MM.1S (cell line): ENCODE measurements at regions not wholly inside any gene's neighbourhood (a gene's known extent, or its start where the extent isn't known, plus 50 kb on each side); places are given as distances from the start of the nearest gene placed in this dataset.

Experiments used
- EZH2 ChIP-seq: fragments of 300-600 bp; sonication (generic); optimal IDR thresholded peaks from 2 replicates; pipeline ENCODE3; 2017; ENCODE audit warnings: low read depth, mild to moderate bottlenecking, antibody characterized with exemption, low read length, mixed read lengths
- EZH2phosphoT487 ChIP-seq: fragments of 300-600 bp; sonication (generic); IDR thresholded peaks from 2 replicates; pipeline ENCODE4 v1.6.1; 2018; ENCODE audit warnings: antibody characterized with exemption, low read length
- TF ChIP-seq, protein P1 (sequence below): fragments of 300-600 bp; sonication (generic); IDR thresholded peaks from 2 replicates; pipeline ENCODE4 v1.5.1; 2016; ENCODE audit warnings: antibody characterized with exemption, low read length, mixed read lengths

DNA sequence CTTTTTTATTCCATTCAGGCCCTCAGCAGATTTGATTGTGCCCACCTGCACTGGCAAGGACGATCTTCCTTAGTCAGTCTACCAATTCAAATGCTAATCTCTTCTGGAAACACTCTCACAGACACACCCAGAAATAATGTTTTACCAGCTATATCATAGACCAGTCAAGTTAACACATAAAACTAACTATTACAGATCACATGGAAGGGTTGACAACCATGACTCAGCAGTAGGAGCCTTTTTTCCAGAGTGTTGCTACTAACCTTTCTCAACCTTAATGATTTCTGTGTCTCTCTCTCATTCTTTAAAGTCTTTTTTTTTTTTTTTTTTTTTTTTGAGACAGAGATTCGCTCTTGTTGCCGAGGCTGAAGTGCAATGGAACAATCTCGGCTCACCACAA is 68.7 kb upstream of the KCNK12 start:
- TF ChIP-seq, protein P1, sequence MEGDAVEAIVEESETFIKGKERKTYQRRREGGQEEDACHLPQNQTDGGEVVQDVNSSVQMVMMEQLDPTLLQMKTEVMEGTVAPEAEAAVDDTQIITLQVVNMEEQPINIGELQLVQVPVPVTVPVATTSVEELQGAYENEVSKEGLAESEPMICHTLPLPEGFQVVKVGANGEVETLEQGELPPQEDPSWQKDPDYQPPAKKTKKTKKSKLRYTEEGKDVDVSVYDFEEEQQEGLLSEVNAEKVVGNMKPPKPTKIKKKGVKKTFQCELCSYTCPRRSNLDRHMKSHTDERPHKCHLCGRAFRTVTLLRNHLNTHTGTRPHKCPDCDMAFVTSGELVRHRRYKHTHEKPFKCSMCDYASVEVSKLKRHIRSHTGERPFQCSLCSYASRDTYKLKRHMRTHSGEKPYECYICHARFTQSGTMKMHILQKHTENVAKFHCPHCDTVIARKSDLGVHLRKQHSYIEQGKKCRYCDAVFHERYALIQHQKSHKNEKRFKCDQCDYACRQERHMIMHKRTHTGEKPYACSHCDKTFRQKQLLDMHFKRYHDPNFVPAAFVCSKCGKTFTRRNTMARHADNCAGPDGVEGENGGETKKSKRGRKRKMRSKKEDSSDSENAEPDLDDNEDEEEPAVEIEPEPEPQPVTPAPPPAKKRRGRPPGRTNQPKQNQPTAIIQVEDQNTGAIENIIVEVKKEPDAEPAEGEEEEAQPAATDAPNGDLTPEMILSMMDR = no peak
- no peak for TF ChIP-seq EZH2
- no peak for TF ChIP-seq EZH2phosphoT487
